Lung (tissue), 11 donors: ENCODE measurements at regions not wholly inside any gene's neighbourhood (a gene's known extent, or its start where the extent isn't known, plus 50 kb on each side); places are given as distances from the start of the nearest gene placed in this dataset.

ENCODE experiments used
- ATAC-seq: fragments of 200-7000 bp; cut with Tn5 transposase; one replicate; pipeline ENCODE4 v1.9.1; 2020; ENCODE audit warnings: moderate number of reproducible peaks; ENCODE audit not compliant: insufficient read depth, low FRiP score
- DNase-seq, 3 donors: peaks; one replicate each; pipeline ENCODE4 v3.0.0-alpha.2; 2013 to 2017
- H3K27ac ChIP-seq, 2 donors: one replicate each; pipeline ENCODE4 v1.5.1; 2013; ENCODE audit warnings: mild to moderate bottlenecking in 2 of 2, moderate library complexity in 2 of 2, control low read depth in 1 of 2, inconsistent platforms in 1 of 2, low read depth in 1 of 2, low read length in 1 of 2
- H3K27me3 ChIP-seq, 3 donors: one replicate each; pipeline ENCODE4 v1.5.1; 2013; ENCODE audit warnings: low read length in 2 of 3; ENCODE audit not compliant: control insufficient read depth in 3 of 3, insufficient read depth in 3 of 3
- H3K36me3 ChIP-seq, 4 donors: one replicate each; pipeline ENCODE4 v1.5.1; 2013; ENCODE audit warnings: low read length in 4 of 4, mild to moderate bottlenecking in 1 of 4, moderate library complexity in 1 of 4; ENCODE audit not compliant: control insufficient read depth in 4 of 4, insufficient read depth in 4 of 4
- H3K4me1 ChIP-seq, 5 donors: one replicate each; pipeline ENCODE4 v1.5.1; 2013; ENCODE audit warnings: low read length in 5 of 5, mild to moderate bottlenecking in 2 of 5, moderate library complexity in 1 of 5; ENCODE audit not compliant: control insufficient read depth in 5 of 5, insufficient read depth in 5 of 5
- H3K4me3 ChIP-seq: one replicate; pipeline ENCODE4 v1.5.1; 2013; ENCODE audit warnings: mild to moderate bottlenecking, control low read depth, moderate library complexity
- H3K9ac ChIP-seq, 2 donors: one replicate each; pipeline ENCODE4 v1.5.1; 2013; ENCODE audit warnings: low read length in 2 of 2, control low read depth in 1 of 2; ENCODE audit not compliant: insufficient read depth in 1 of 2
- H3K9me3 ChIP-seq, 4 donors: one replicate each; pipeline ENCODE4 v1.5.1; 2013; ENCODE audit warnings: low read length in 3 of 4, mild to moderate bottlenecking in 1 of 4, moderate library complexity in 1 of 4; ENCODE audit not compliant: control insufficient read depth in 4 of 4, insufficient read depth in 3 of 4
- WGBS, 2 donors: extraction: QIAGEN DNeasy Blood & Tissue Kit; methylation state at CpG; one replicate each; pipeline ENCODE4 v1.1.7; 2013; 5-methylcytosine and 5-hydroxymethylcytosine counted together
- TF ChIP-seq, protein P1 (sequence below): IDR thresholded peaks from 2 replicates; pipeline ENCODE4 v1.5.1; 2012; ENCODE audit warnings: mild to moderate bottlenecking; ENCODE audit errors: control extremely low read depth, extremely low read depth
- donor health status: control.
- donor health status: control.
- donor health status: Bipolar disorder and iron deficiency.
- donor health status: healthy.
- donor health status: DM: yes; HTN: yes; CAD: no.

DNA sequence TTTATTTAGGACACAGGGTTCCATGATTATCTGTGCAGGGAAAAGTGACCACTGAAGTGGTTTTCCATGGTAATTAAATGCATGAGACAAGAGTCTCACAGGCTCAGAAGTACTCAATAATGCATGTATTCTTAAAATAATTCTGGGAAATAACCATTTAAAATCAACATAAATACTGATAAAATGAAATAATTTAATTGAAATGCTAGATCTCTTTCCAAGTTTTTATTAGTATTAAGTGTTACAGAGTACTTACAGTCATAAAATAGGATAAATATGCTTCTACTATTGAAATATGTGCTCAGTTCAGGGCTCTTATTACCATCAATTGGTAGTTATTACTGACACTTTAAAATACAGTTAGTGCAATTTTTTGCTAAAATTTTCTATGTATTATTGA, 916.0 kb upstream of the GJE1 start:
- DNase-seq (peak in 2 of 3 donors; percentile 81 to 82), ATAC-seq (no peak)
- Histone ChIP-seq H3K4me1 (peaks cover 0 to 6% (median 0%) of the 10 kb centered on the region in 5 donors), H3K36me3 (no peaks in the 10 kb centered on the region), H3K4me3 (no peak overlapping the region), H3K27me3 (no peaks in the 10 kb centered on the region), H3K9me3 (peaks cover 0 to 5% (median 2%) of the 10 kb centered on the region in 4 donors), H3K27ac (no peak overlapping the region), H3K9ac (no peak overlapping the region)
- TF ChIP-seq, protein P1, sequence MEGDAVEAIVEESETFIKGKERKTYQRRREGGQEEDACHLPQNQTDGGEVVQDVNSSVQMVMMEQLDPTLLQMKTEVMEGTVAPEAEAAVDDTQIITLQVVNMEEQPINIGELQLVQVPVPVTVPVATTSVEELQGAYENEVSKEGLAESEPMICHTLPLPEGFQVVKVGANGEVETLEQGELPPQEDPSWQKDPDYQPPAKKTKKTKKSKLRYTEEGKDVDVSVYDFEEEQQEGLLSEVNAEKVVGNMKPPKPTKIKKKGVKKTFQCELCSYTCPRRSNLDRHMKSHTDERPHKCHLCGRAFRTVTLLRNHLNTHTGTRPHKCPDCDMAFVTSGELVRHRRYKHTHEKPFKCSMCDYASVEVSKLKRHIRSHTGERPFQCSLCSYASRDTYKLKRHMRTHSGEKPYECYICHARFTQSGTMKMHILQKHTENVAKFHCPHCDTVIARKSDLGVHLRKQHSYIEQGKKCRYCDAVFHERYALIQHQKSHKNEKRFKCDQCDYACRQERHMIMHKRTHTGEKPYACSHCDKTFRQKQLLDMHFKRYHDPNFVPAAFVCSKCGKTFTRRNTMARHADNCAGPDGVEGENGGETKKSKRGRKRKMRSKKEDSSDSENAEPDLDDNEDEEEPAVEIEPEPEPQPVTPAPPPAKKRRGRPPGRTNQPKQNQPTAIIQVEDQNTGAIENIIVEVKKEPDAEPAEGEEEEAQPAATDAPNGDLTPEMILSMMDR = no peak

DNA sequence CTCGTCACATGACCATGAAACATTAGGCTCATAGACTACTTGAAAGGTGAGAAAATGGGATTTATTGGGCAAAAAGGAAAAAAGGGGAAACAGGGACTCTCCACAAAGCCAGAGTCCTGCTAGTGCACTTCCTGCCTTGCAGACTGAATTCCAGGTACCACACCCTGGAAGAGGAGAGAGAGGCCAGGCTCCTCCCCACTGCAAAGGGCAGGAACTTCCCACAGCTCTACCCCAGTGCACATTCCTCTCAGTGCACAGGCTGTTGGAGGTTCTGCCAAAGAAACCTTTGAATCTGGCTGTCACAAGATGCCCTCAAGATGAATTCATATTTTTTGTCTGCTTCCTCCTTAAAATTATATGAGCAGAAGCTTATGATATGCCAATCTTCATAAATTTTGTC, 920.4 kb upstream of the GJE1 start:
- no peaks in the 10 kb centered on the region for H3K27me3 ChIP-seq
- H3K4me3 ChIP-seq = no peak overlapping the region
- H3K9ac ChIP-seq = no peak overlapping the region
- WGBS, 2 donors = 43 to 90% methylated on average over 1 of the region's 1 CpG
- no peak overlapping the region for H3K27ac ChIP-seq
- H3K9me3 ChIP-seq = no peaks in the 10 kb centered on the region
- TF ChIP-seq, protein P1 = no peak
- ATAC-seq = no peak
- H3K4me1 ChIP-seq = peaks cover 0 to 7% (median 0%) of the 10 kb centered on the region in 5 donors
- DNase-seq = peak in 1 of 3 donors; percentile 13
- no peaks in the 10 kb centered on the region for H3K36me3 ChIP-seq

DNA sequence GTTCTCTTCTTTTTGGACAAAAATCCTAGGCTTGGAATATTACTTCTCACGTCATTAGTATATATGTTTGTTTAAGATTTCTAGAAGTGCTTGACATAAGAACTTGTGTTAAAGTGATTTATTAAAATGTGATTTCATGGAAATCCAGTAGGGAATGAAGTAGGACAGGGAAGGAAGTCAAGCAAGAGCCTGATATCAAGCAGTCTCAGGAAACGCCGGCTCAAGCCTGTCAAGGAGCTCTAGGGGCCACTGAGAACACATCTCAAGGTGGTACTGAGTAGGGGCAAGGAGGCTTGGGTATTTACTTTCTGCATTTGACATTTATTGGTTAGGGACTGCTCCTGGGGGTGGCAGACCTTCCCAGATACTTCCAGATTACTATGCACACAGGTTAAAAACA, 920.9 kb upstream of the GJE1 start:
- 57 to 67% methylated on average over 3 of the region's 3 CpGs for WGBS, 2 donors
- H3K9me3 ChIP-seq = no peaks in the 10 kb centered on the region
- no peaks in the 10 kb centered on the region for H3K27me3 ChIP-seq
- H3K36me3 ChIP-seq = no peaks in the 10 kb centered on the region
- ATAC-seq (no peak), DNase-seq (peak; percentile 23 to 56 (median 39))
- H3K27ac ChIP-seq = no peak overlapping the region
- TF ChIP-seq, protein P1 = no peak
- H3K4me3 ChIP-seq = no peak overlapping the region
- no peak overlapping the region for H3K9ac ChIP-seq
- H3K4me1 ChIP-seq = peaks cover 0 to 7% (median 0%) of the 10 kb centered on the region in 5 donors

DNA sequence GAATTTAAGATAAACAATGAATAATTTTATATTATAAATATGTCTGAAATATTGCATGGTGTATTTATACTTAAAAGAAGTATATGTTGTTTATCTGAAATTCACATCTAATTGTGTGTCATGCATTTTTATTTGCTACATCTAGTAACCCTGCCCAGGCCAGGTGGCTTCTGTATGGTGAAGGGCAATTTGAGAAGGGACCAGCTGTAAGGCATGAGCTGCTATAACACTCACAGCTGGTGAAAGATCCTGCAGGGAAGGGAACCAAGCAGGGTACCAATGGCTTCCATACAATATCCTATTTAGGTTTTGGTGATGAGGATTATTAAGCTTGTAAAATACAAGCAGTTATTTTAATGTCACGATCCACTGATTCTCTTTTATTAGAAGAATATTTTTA, 921.8 kb upstream of the GJE1 start:
- TF ChIP-seq, protein P1 = no peak
- WGBS, 2 donors = 0 to 49% methylated on average over 1 of the region's 1 CpG
- no peak overlapping the region for H3K4me3 ChIP-seq
- no peak for ATAC-seq
- no peaks in the 10 kb centered on the region for H3K9me3 ChIP-seq
- DNase-seq = peak in 1 of 3 donors; percentile 15
- no peaks in the 10 kb centered on the region for H3K36me3 ChIP-seq
- H3K4me1 ChIP-seq = peaks cover 0 to 7% (median 0%) of the 10 kb centered on the region in 5 donors
- no peak overlapping the region for H3K9ac ChIP-seq
- H3K27me3 ChIP-seq = no peaks in the 10 kb centered on the region
- H3K27ac ChIP-seq = no peak overlapping the region
